HG03280 (cell line): ENCODE measurements at regions not wholly inside any gene's neighbourhood (a gene's known extent, or its start where the extent isn't known, plus 50 kb on each side); places are given as distances from the start of the nearest gene placed in this dataset.
A peak's percentile ranks its signal among the peaks of the same experiment; 100 is the strongest.

ENCODE experiments used
- ATAC-seq: cut with Tn5 transposase; IDR thresholded peaks from one replicate; pipeline ENCODE4 v1.9.1; 2021; ENCODE audit warnings: mild to moderate bottlenecking, moderate library complexity; ENCODE audit not compliant: unreplicated experiment

- no peak for ATAC-seq
Measured at GRCh38 chr10:44042075-44042770, 342.7 kb downstream of the CXCL12 start.

GRCh38 chr10:44039599-44039998, 345.3 kb downstream of the CXCL12 start:
- no peak for ATAC-seq

- no peak for ATAC-seq
Measured at GRCh38 chr10:44036425-44036824, 348.5 kb downstream of the CXCL12 start.

GRCh38 chr10:44035474-44036197, 349.3 kb downstream of the CXCL12 start:
- ATAC-seq = no peak

- ATAC-seq = no peak
Measured at GRCh38 chr10:44034946-44035345, 350.0 kb downstream of the CXCL12 start.

GRCh38 chr10:44033008-44033407, 351.9 kb downstream of the CXCL12 start:
- no peak for ATAC-seq

- ATAC-seq = no peak
Measured at GRCh38 chr10:44032216-44032615, 352.7 kb downstream of the CXCL12 start.

GRCh38 chr10:44030738-44031137, 354.2 kb downstream of the CXCL12 start:
- ATAC-seq = no peak

- ATAC-seq = peak; percentile 88
Measured at GRCh38 chr10:44030132-44030531, 354.8 kb downstream of the CXCL12 start.

- no peak for ATAC-seq
Measured at GRCh38 chr10:44028384-44029137, 356.3 kb downstream of the CXCL12 start.

- no peak for ATAC-seq
Measured at GRCh38 chr10:44024356-44025116, 360.4 kb downstream of the CXCL12 start.

GRCh38 chr10:44023517-44023916, 361.4 kb downstream of the CXCL12 start:
- no peak for ATAC-seq

GRCh38 chr10:44022203-44022602, 362.7 kb downstream of the CXCL12 start:
- no peak for ATAC-seq

GRCh38 chr10:44020322-44021111, 364.4 kb downstream of the CXCL12 start:
- no peak for ATAC-seq

- ATAC-seq = no peak
Measured at GRCh38 chr10:44017483-44018145, 367.3 kb downstream of the CXCL12 start.

- peak; percentile 55 for ATAC-seq
Measured at GRCh38 chr10:44016589-44017482, 368.1 kb downstream of the CXCL12 start.

- no peak for ATAC-seq
Measured at GRCh38 chr10:44015702-44016500, 367.2 kb upstream of the ZNF32 start.
